ENCODE measurements at regions not wholly inside any gene's neighbourhood (a gene's known extent, or its start where the extent isn't known, plus 50 kb on each side); places are given as distances from the start of the nearest gene placed in this dataset.
"Not testable (repeated sequence)": the region's sequence is repeated elsewhere in the genome, so short reads cannot be mapped to it uniquely, and the experiment has no call there.

GRCh38 chr15:83364501-83364900 lies 80.0 kb upstream of the BNC1 start:
- H3K27me3 Mint-ChIP-seq: peaks cover 20 to 57% of the 10 kb centered on the region in 2 donors
- no peaks in the 10 kb centered on the region for H3K36me3 Mint-ChIP-seq
- DNase-seq: no peak
- Histone ChIP-seq H3K4me1 (ENCODE audit: insufficient read depth, low read length) (no peaks in the 10 kb centered on the region), H3K27ac (ENCODE audit: low read depth, low read length) (no peak overlapping the region), H3K27me3 (ENCODE audit: insufficient read depth, low read length, poor library complexity, severe bottlenecking) (peaks cover 10% of the 10 kb centered on the region), H3K36me3 (ENCODE audit: insufficient read depth, low read length) (no peaks in the 10 kb centered on the region), H3K4me3 (ENCODE audit: low read length) (no peak overlapping the region), H3K9me3 (ENCODE audit: low read length) (no peaks in the 10 kb centered on the region)
- ChIA-PET POLR2A (no interaction called here), CTCF (no interaction called here)
- H3K4me3 Mint-ChIP-seq: peak overlapping the region in 1 of 7 donors; percentile 3
- H3K9me3 Mint-ChIP-seq: peaks cover 0 to 9% (median 0%) of the 10 kb centered on the region in 5 donors
- H3K27ac Mint-ChIP-seq: no peak overlapping the region
- peaks cover 11 to 20% (median 15%) of the 10 kb centered on the region in 3 donors for H3K4me1 Mint-ChIP-seq

GRCh38 chr15:83365370-83365938 lies 81.0 kb upstream of the BNC1 start:
- POLR2A ChIA-PET: interaction anchor here (0.7 kb wide), 1 partner anchor 41 kb away, joined by 3 read pairs; no protein-coding TSS in a partner anchor
- Histone ChIP-seq H3K4me1 (ENCODE audit: insufficient read depth, low read length) (no peaks in the 10 kb centered on the region), H3K4me3 (ENCODE audit: low read length) (no peak overlapping the region), H3K36me3 (ENCODE audit: insufficient read depth, low read length) (no peaks in the 10 kb centered on the region), H3K27ac (ENCODE audit: low read depth, low read length) (no peak overlapping the region), H3K27me3 (ENCODE audit: insufficient read depth, low read length, poor library complexity, severe bottlenecking) (peaks cover 10% of the 10 kb centered on the region), H3K9me3 (ENCODE audit: low read length) (no peaks in the 10 kb centered on the region)
- CTCF ChIA-PET: no interaction called here
- DNase-seq: no peak
- Mint-ChIP-seq H3K4me3 (peak overlapping the region in 6 of 7 donors; percentile 33 to 81 (median 62)), H3K9me3 (peaks cover 0 to 9% (median 0%) of the 10 kb centered on the region in 5 donors), H3K36me3 (no peaks in the 10 kb centered on the region), H3K27me3 (peaks cover 22 to 59% of the 10 kb centered on the region in 2 donors), H3K4me1 (peaks cover 11 to 20% (median 15%) of the 10 kb centered on the region in 3 donors), H3K27ac (no peak overlapping the region)

GRCh38 chr15:83372434-83372891 lies 74.7 kb upstream of the SH3GL3 start:
- CTCF ChIA-PET: no interaction called here

GRCh38 chr15:83378921-83379578 lies 68.1 kb upstream of the SH3GL3 start:
- DNase-seq: no peak
- H3K36me3 Mint-ChIP-seq: no peaks in the 10 kb centered on the region
- H3K4me1 Mint-ChIP-seq: no peaks in the 10 kb centered on the region
- no peak overlapping the region for H3K27ac Mint-ChIP-seq
- H3K9me3 Mint-ChIP-seq: peaks cover 0 to 5% (median 0%) of the 10 kb centered on the region in 5 donors
- peaks cover 14 to 50% of the 10 kb centered on the region in 2 donors for H3K27me3 Mint-ChIP-seq
- Histone ChIP-seq H3K27me3 (ENCODE audit: insufficient read depth, low read length, poor library complexity, severe bottlenecking) (peaks cover 4% of the 10 kb centered on the region), H3K36me3 (ENCODE audit: insufficient read depth, low read length) (no peaks in the 10 kb centered on the region), H3K4me3 (ENCODE audit: low read length) (no peak overlapping the region), H3K4me1 (ENCODE audit: insufficient read depth, low read length) (no peaks in the 10 kb centered on the region), H3K27ac (ENCODE audit: low read depth, low read length) (no peak overlapping the region), H3K9me3 (ENCODE audit: low read length) (no peaks in the 10 kb centered on the region)
- ChIA-PET CTCF (no interaction called here), POLR2A (no interaction called here)
- H3K4me3 Mint-ChIP-seq: no peak overlapping the region

More at GRCh38 chr15:83372434-83372891, 74.7 kb upstream of the SH3GL3 start:
- H3K4me3 Mint-ChIP-seq: no peak overlapping the region
- peaks cover 33 to 65% of the 10 kb centered on the region in 2 donors for H3K27me3 Mint-ChIP-seq
- H3K27me3 ChIP-seq (ENCODE audit: insufficient read depth, low read length, poor library complexity, severe bottlenecking): peaks cover 7% of the 10 kb centered on the region
- no peak for DNase-seq
- no peak overlapping the region for H3K27ac Mint-ChIP-seq
- H3K36me3 Mint-ChIP-seq: peaks cover 0 to 2% (median 0%) of the 10 kb centered on the region in 3 donors
- no peak overlapping the region for H3K4me3 ChIP-seq (ENCODE audit: low read length)
- H3K4me1 Mint-ChIP-seq: no peaks in the 10 kb centered on the region
- H3K36me3 ChIP-seq (ENCODE audit: insufficient read depth, low read length): no peaks in the 10 kb centered on the region
- no peak overlapping the region for H3K27ac ChIP-seq (ENCODE audit: low read depth, low read length)
- H3K4me1 ChIP-seq (ENCODE audit: insufficient read depth, low read length): no peaks in the 10 kb centered on the region
- H3K9me3 Mint-ChIP-seq: peaks cover 0 to 2% (median 0%) of the 10 kb centered on the region in 5 donors
- POLR2A ChIA-PET: no interaction called here
- no peaks in the 10 kb centered on the region for H3K9me3 ChIP-seq (ENCODE audit: low read length)

GRCh38 chr15:83379579-83379959 lies 67.6 kb upstream of the SH3GL3 start:
- no peak overlapping the region for H3K27ac Mint-ChIP-seq
- CTCF ChIA-PET: no interaction called here
- Histone ChIP-seq H3K4me3 (ENCODE audit: low read length) (no peak overlapping the region), H3K9me3 (ENCODE audit: low read length) (no peaks in the 10 kb centered on the region), H3K36me3 (ENCODE audit: insufficient read depth, low read length) (no peaks in the 10 kb centered on the region), H3K27me3 (ENCODE audit: insufficient read depth, low read length, poor library complexity, severe bottlenecking) (peaks cover 4% of the 10 kb centered on the region), H3K4me1 (ENCODE audit: insufficient read depth, low read length) (no peaks in the 10 kb centered on the region), H3K27ac (ENCODE audit: low read depth, low read length) (no peak overlapping the region)
- no peak for DNase-seq
- no peaks in the 10 kb centered on the region for H3K36me3 Mint-ChIP-seq
- H3K27me3 Mint-ChIP-seq: peaks cover 10 to 45% of the 10 kb centered on the region in 2 donors
- no peak overlapping the region for H3K4me3 Mint-ChIP-seq
- no peaks in the 10 kb centered on the region for H3K4me1 Mint-ChIP-seq
- H3K9me3 Mint-ChIP-seq: peaks cover 0 to 5% (median 0%) of the 10 kb centered on the region in 5 donors
- POLR2A ChIA-PET: no interaction called here

- Mint-ChIP-seq H3K4me1 (no peaks in the 10 kb centered on the region), H3K9me3 (peaks cover 0 to 5% (median 0%) of the 10 kb centered on the region in 5 donors), H3K4me3 (no peak overlapping the region), H3K27ac (no peak overlapping the region), H3K27me3 (peaks cover 7 to 44% of the 10 kb centered on the region in 2 donors), H3K36me3 (no peaks in the 10 kb centered on the region)
- ChIA-PET CTCF (no interaction called here), POLR2A (no interaction called here)
- DNase-seq: no peak
- peaks cover 4% of the 10 kb centered on the region for H3K27me3 ChIP-seq (ENCODE audit: insufficient read depth, low read length, poor library complexity, severe bottlenecking)
- no peak overlapping the region for H3K4me3 ChIP-seq (ENCODE audit: low read length)
- no peaks in the 10 kb centered on the region for H3K4me1 ChIP-seq (ENCODE audit: insufficient read depth, low read length)
- H3K36me3 ChIP-seq (ENCODE audit: insufficient read depth, low read length): no peaks in the 10 kb centered on the region
- H3K27ac ChIP-seq (ENCODE audit: low read depth, low read length): no peak overlapping the region
- H3K9me3 ChIP-seq (ENCODE audit: low read length): no peaks in the 10 kb centered on the region
Measured at GRCh38 chr15:83380059-83380458, 67.1 kb upstream of the SH3GL3 start.

GRCh38 chr15:83380682-83381081 lies 66.5 kb upstream of the SH3GL3 start:
- Histone ChIP-seq H3K4me3 (ENCODE audit: low read length) (no peak overlapping the region), H3K4me1 (ENCODE audit: insufficient read depth, low read length) (no peaks in the 10 kb centered on the region), H3K27me3 (ENCODE audit: insufficient read depth, low read length, poor library complexity, severe bottlenecking) (peaks cover 4% of the 10 kb centered on the region), H3K36me3 (ENCODE audit: insufficient read depth, low read length) (no peaks in the 10 kb centered on the region), H3K27ac (ENCODE audit: low read depth, low read length) (no peak overlapping the region), H3K9me3 (ENCODE audit: low read length) (no peaks in the 10 kb centered on the region)
- Mint-ChIP-seq H3K4me1 (no peaks in the 10 kb centered on the region), H3K9me3 (peaks cover 0 to 5% (median 0%) of the 10 kb centered on the region in 5 donors), H3K27ac (no peak overlapping the region), H3K27me3 (peaks cover 5 to 38% of the 10 kb centered on the region in 2 donors), H3K36me3 (no peaks in the 10 kb centered on the region), H3K4me3 (no peak overlapping the region)
- DNase-seq: no peak
- ChIA-PET CTCF (no interaction called here), POLR2A (no interaction called here)

GRCh38 chr15:83383608-83384139 lies 63.5 kb upstream of the SH3GL3 start:
- H3K36me3 ChIP-seq (ENCODE audit: insufficient read depth, low read length); POLR2A ChIA-PET; H3K27ac Mint-ChIP-seq; H3K9me3 Mint-ChIP-seq; DNase-seq; CTCF ChIA-PET; H3K27ac ChIP-seq (ENCODE audit: low read depth, low read length); H3K4me1 Mint-ChIP-seq; H3K27me3 ChIP-seq (ENCODE audit: insufficient read depth, low read length, poor library complexity, severe bottlenecking); H3K9me3 ChIP-seq (ENCODE audit: low read length); H3K4me3 Mint-ChIP-seq; H3K4me3 ChIP-seq (ENCODE audit: low read length); H3K36me3 Mint-ChIP-seq; H3K4me1 ChIP-seq (ENCODE audit: insufficient read depth, low read length): not testable (repeated sequence)
- H3K27me3 Mint-ChIP-seq: peaks cover under 1 to 11% of the 10 kb centered on the region in 2 donors
